GM12872 (cell line): ENCODE measurements at regions not wholly inside any gene's neighbourhood (a gene's known extent, or its start where the extent isn't known, plus 50 kb on each side); places are given as distances from the start of the nearest gene placed in this dataset.

Source experiments
- TF ChIP-seq, protein P1 (sequence below): IDR thresholded peaks from 3 replicates; pipeline ENCODE4 v1.5.1; 2011; ENCODE audit warnings: low read depth, mild to moderate bottlenecking, low read length, moderate library complexity; ENCODE audit not compliant: insufficient read depth

DNA sequence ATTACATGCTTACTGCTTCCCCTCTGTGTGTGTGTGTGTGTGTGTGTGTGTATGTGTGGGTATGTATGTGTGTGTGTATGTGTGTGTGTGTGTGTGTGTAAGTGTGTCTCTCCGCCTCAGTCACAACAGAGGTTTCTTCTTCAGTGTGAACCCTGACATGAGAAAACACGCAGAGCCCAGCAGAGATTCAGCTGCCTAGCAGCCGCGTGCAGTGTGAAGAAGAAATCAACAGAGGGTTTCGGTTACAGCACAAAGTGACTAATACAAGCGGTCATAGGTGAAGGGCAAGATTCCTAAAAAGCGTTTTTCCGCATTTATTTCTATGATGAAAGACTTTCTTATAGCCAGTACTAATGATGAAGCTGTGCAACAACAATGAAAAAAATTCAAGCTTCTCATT is 55.3 kb upstream of the ZFP42 start:
- TF ChIP-seq, protein P1, sequence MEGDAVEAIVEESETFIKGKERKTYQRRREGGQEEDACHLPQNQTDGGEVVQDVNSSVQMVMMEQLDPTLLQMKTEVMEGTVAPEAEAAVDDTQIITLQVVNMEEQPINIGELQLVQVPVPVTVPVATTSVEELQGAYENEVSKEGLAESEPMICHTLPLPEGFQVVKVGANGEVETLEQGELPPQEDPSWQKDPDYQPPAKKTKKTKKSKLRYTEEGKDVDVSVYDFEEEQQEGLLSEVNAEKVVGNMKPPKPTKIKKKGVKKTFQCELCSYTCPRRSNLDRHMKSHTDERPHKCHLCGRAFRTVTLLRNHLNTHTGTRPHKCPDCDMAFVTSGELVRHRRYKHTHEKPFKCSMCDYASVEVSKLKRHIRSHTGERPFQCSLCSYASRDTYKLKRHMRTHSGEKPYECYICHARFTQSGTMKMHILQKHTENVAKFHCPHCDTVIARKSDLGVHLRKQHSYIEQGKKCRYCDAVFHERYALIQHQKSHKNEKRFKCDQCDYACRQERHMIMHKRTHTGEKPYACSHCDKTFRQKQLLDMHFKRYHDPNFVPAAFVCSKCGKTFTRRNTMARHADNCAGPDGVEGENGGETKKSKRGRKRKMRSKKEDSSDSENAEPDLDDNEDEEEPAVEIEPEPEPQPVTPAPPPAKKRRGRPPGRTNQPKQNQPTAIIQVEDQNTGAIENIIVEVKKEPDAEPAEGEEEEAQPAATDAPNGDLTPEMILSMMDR = no peak

DNA sequence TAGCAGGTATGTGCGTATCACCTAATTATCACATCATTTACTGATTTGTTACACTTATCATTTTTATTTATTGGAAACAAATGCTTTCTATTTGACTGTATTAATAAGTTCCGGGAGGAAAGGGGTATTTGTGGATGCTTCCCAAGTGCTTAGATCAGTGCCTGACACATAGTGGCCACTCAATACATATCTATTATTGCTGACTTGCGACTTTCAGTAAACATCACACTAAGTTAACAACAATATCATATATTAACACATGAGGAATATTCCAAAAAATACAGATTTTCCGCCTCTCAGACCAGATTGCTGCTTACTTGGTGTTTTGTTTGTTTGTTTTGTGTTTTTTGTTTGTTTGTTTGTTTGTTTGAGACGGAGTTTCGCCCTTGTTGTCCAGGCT is 52.6 kb upstream of the ZFP42 start:
- TF ChIP-seq, protein P1 = no peak

DNA sequence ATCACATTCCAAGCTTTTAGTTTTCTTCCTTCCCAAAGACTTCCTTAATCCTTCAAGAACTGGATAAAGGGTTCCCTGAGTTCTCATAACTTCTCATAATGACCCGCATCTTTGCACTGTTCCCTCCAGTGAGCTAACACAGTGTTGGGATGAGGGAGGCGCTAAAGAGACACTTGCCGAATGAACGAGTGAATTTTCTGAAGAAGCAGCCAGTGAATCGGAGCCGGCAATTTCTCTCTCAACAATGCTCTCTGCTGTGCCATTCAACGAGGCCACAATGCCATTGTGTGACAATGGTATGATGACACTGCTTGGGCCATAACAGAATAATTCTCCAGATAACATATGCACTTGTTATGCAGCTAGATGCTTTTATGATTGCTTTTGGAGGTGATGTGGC is 51.4 kb upstream of the ZFP42 start:
- TF ChIP-seq, protein P1 = no peak
